ENCODE measurements at regions not wholly inside any gene's neighbourhood (a gene's known extent, or its start where the extent isn't known, plus 50 kb on each side); places are given as distances from the start of the nearest gene placed in this dataset.

- TF ChIP-seq EZH2 (IDR thresholded peaks at IDR 0.05), result no peak
- no peak for TF ChIP-seq CTCF (IDR thresholded peaks at IDR 0.05)
These were observed 261.0 kb upstream of the CDH6 start for GRCh38 chr5:30932273-30933017.
